NB4 (cell line): ENCODE measurements at regions not wholly inside any gene's neighbourhood (a gene's known extent, or its start where the extent isn't known, plus 50 kb on each side); places are given as distances from the start of the nearest gene placed in this dataset.
"Not testable (repeated sequence)": the region's sequence is repeated elsewhere in the genome, so short reads cannot be mapped to it uniquely, and the experiment has no call there.

Experiments
- DNase-seq: peaks from one replicate; pipeline ENCODE4 v3.0.0; 2010; ENCODE audit warnings: low read depth
- H3K4me3 ChIP-seq: one replicate; pipeline ENCODE4 v1.5.1; 2011; ENCODE audit warnings: mild to moderate bottlenecking, low read depth, low read length, moderate library complexity
- MAX ChIP-seq: IDR thresholded peaks from 2 replicates; pipeline ENCODE4 v1.6.1; 2011; ENCODE audit warnings: low read depth, low read length
- MYC ChIP-seq: IDR thresholded peaks from 2 replicates; pipeline ENCODE4 v1.6.1; 2011; ENCODE audit warnings: low read depth, low read length
- POLR2A ChIP-seq: IDR thresholded peaks from 2 replicates; pipeline ENCODE4 v1.6.1; 2011; ENCODE audit warnings: mild to moderate bottlenecking; ENCODE audit not compliant: insufficient read length; ENCODE audit errors: extremely low read depth
- TF ChIP-seq, protein P1 (sequence below): IDR thresholded peaks from one replicate; pipeline ENCODE4 v1.5.1; 2012; ENCODE audit warnings: low read depth, low read length

DNA sequence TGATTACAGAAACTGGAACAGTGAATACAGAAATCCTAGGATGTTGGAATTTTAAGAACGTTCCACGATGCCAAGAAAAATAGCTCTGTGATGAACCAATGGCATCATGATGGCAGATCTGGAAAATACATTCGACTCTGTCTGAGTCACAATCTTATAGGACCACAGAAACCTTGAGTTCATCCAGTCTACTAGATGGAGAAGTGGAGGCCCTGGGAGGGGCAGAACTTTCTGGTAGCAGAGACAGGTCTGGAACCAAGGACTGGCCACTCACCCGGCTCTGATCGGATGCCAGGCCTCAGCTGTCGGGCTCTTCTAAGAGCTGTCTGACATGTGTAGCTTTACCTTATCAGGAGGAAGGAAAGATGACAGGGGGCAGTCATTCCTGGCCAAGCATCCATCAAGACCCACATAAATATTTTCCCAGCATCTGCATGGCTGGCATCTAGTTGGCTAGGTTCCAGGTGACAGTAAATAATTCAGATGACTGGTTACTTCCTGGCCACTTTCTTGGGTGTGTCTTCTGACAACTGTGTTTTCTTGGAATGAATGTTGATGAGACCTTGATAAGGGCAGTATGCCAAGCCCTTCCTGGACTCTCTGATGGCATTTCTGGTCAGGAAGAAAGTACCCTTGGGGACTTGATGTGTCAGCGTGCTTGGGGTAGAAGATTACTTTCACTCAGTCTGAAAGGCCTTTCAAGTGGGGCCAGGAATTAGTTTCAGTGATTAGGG lies 72.6 kb upstream of the TRABD2B start:
- no peak for DNase-seq
- no peak overlapping the region for H3K4me3 ChIP-seq
- TF ChIP-seq MYC (no peak), POLR2A (no peak), MAX (no peak)
- TF ChIP-seq, protein P1, sequence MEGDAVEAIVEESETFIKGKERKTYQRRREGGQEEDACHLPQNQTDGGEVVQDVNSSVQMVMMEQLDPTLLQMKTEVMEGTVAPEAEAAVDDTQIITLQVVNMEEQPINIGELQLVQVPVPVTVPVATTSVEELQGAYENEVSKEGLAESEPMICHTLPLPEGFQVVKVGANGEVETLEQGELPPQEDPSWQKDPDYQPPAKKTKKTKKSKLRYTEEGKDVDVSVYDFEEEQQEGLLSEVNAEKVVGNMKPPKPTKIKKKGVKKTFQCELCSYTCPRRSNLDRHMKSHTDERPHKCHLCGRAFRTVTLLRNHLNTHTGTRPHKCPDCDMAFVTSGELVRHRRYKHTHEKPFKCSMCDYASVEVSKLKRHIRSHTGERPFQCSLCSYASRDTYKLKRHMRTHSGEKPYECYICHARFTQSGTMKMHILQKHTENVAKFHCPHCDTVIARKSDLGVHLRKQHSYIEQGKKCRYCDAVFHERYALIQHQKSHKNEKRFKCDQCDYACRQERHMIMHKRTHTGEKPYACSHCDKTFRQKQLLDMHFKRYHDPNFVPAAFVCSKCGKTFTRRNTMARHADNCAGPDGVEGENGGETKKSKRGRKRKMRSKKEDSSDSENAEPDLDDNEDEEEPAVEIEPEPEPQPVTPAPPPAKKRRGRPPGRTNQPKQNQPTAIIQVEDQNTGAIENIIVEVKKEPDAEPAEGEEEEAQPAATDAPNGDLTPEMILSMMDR = no peak

DNA sequence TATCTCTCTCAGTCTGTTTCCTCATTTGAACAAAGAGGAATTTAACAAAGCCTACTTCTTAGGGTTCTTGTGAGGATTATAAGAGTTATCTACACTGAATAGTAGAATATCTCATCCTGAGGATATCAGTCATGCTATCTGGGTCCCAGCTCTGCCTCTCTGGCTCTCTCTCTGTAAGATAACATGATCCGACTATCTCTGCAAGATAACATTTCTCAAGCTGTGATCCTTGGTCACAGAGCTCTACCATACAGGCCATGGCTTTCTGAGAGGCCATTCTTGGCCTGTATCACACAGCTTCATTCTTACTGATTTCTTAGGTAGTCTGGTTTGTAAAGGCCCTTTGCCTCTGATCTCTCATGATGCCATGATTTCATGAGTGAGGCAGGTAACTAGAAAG lies 71.0 kb upstream of the TRABD2B start:
- H3K4me3 ChIP-seq = no peak overlapping the region
- no peak for DNase-seq
- TF ChIP-seq MYC = no peak
- TF ChIP-seq, protein P1 = no peak
- TF ChIP-seq MAX = no peak
- TF ChIP-seq POLR2A = no peak

- no peak for DNase-seq
- H3K4me3 ChIP-seq = no peak overlapping the region
- TF ChIP-seq MYC (no peak), MAX (no peak), POLR2A (no peak)
- TF ChIP-seq, protein P1 = no peak
Measured at GRCh38 chr1:48066936-48067335, 69.8 kb upstream of the TRABD2B start.

- not testable (repeated sequence) for DNase-seq, H3K4me3 ChIP-seq
Measured at GRCh38 chr1:48064693-48065092, 67.5 kb upstream of the TRABD2B start.

DNA sequence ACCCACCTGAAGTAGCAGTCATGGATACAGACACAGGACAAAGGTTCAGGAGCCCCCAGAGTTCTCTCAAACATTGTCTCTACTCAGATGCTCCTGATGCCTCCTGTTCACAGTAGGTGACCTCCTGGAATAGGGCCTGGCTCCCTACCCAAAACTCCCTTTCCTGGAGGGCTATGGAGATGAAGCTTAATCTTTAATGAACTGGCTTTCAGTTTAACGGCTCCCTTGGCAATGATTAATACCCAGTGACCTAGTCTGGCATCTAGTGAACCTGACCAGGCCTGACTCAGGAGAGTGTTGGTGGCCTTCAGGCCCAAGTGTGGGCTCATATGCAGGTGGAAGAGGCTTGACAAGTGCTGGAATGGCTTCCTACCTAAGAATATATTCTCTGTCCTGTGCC lies 65.2 kb upstream of the TRABD2B start:
- H3K4me3 ChIP-seq = no peak overlapping the region
- TF ChIP-seq POLR2A = no peak
- TF ChIP-seq MYC = no peak
- TF ChIP-seq MAX = no peak
- TF ChIP-seq, protein P1 = no peak
- DNase-seq = no peak

- TF ChIP-seq, protein P1 = peak; percentile 55
- no peak for TF ChIP-seq POLR2A
- DNase-seq = peak; percentile 52
- no peak overlapping the region for H3K4me3 ChIP-seq
Measured at GRCh38 chr1:48061162-48062136, 64.3 kb upstream of the TRABD2B start.
